DMS 273 (cell line): ENCODE measurements at regions not wholly inside any gene's neighbourhood (a gene's known extent, or its start where the extent isn't known, plus 50 kb on each side); places are given as distances from the start of the nearest gene placed in this dataset.
"Not testable (repeated sequence)": the region's sequence is repeated elsewhere in the genome, so short reads cannot be mapped to it uniquely, and the experiment has no call there.

ENCODE experiments used
- DNase-seq: peaks from one replicate; lab custom pipeline; 2025; ENCODE audit not compliant: unreplicated experiment; lab: John Stamatoyannopoulos, UW

GRCh38 chr1:234961456-234962339 lies 166.9 kb downstream of the TOMM20 start:
- no peak for DNase-seq

GRCh38 chr1:234960722-234961455 lies 167.7 kb downstream of the TOMM20 start:
- DNase-seq = no peak

- no peak for DNase-seq
Observed at GRCh38 chr1:234958706-234959657, 169.7 kb downstream of the TOMM20 start.

- no peak for DNase-seq
Observed at GRCh38 chr1:234958066-234958705, 170.5 kb downstream of the TOMM20 start.

- DNase-seq = peak; percentile 51
Observed at GRCh38 chr1:234957330-234958065, 171.1 kb downstream of the TOMM20 start.

GRCh38 chr1:234956821-234957329 lies 171.8 kb downstream of the TOMM20 start:
- peak; percentile 73 for DNase-seq

- DNase-seq = peak; percentile 42
Observed at GRCh38 chr1:234955107-234955731, 173.4 kb downstream of the TOMM20 start.

GRCh38 chr1:234954613-234955012 lies 174.0 kb downstream of the TOMM20 start:
- no peak for DNase-seq

GRCh38 chr1:234953655-234954405 lies 174.8 kb downstream of the TOMM20 start:
- DNase-seq = no peak

- DNase-seq = no peak
Observed at GRCh38 chr1:234950598-234950997, 178.0 kb downstream of the TOMM20 start.

GRCh38 chr1:234949528-234949927 lies 179.1 kb downstream of the TOMM20 start:
- not testable (repeated sequence) for DNase-seq

GRCh38 chr1:234944439-234945344 lies 183.9 kb downstream of the TOMM20 start:
- DNase-seq = no peak

- no peak for DNase-seq
Observed at GRCh38 chr1:234943836-234944402, 184.7 kb downstream of the TOMM20 start.

- DNase-seq = no peak
Observed at GRCh38 chr1:234942879-234943506, 185.6 kb downstream of the TOMM20 start.

- DNase-seq = no peak
Observed at GRCh38 chr1:234942012-234942332, 186.7 kb downstream of the TOMM20 start.

- no peak for DNase-seq
Observed at GRCh38 chr1:234941321-234942011, 187.2 kb downstream of the TOMM20 start.
